ENCODE measurements at regions not wholly inside any gene's neighbourhood (a gene's known extent, or its start where the extent isn't known, plus 50 kb on each side); places are given as distances from the start of the nearest gene placed in this dataset.

- TF ChIP-seq GATA3 (IDR thresholded peaks at IDR 0.05; ENCODE audit: low read depth, low read length), result no peak
- no peak for TF ChIP-seq GATA2 (IDR thresholded peaks at IDR 0.05; ENCODE audit: low read depth, low read length)
These were observed 106.5 kb upstream of the SATB1 start for GRCh38 chr3:18531662-18532061.

All from SH-SY5Y (cell line).